HG02981 (cell line): ENCODE measurements at regions not wholly inside any gene's neighbourhood (a gene's known extent, or its start where the extent isn't known, plus 50 kb on each side); places are given as distances from the start of the nearest gene placed in this dataset.

ENCODE experiments used
- ATAC-seq: cut with Tn5 transposase; IDR thresholded peaks from one replicate; pipeline ENCODE4 v1.9.1; 2021; ENCODE audit warnings: mild to moderate bottlenecking, moderate library complexity; ENCODE audit not compliant: unreplicated experiment

- ATAC-seq, result no peak
Measured at GRCh38 chr6:79864421-79864820, 82.9 kb downstream of the ELOVL4 start.

GRCh38 chr6:79864001-79864400 is 83.4 kb downstream of the ELOVL4 start:
- ATAC-seq, result no peak

DNA sequence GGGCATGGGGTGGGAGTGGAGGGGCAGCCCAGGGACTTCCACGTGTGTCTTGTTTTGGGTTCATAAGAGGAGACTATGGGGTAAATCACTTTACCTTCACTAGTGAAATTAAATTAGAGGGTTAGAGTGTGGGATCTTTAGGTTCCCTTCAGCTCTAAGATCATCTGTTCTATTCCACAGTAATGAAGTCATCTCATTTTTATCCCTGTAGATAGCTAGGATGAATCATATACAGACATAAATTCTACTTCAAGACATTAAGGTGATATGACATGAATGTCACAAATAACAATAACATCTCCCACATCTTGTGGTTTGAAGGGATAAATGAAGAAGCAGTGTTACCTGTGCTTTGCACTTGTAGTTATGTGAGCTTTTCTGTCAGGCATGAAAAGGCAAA is 83.8 kb downstream of the ELOVL4 start:
- ATAC-seq, result no peak

- no peak for ATAC-seq
Measured at GRCh38 chr6:79862711-79863110, 84.6 kb downstream of the ELOVL4 start.

DNA sequence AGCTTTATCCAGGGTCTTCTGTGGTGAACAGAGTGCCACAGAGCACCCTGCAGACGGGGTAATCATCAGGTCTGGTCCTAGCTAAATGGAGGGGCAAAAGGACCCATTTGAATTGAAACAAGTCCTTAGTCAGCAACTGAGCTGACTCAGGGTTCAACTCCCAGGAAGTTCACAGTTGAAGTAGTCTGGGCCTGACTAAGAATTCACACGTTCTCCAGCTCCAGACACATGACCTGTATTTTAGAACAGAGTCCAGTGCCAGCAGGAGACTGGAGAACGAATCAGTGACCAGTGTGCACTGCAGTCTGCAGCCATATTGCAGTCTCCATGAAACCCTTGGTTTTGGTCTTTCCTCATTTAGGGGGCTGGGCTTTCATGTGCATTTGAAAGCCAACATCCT is 85.2 kb downstream of the ELOVL4 start:
- ATAC-seq, result no peak

DNA sequence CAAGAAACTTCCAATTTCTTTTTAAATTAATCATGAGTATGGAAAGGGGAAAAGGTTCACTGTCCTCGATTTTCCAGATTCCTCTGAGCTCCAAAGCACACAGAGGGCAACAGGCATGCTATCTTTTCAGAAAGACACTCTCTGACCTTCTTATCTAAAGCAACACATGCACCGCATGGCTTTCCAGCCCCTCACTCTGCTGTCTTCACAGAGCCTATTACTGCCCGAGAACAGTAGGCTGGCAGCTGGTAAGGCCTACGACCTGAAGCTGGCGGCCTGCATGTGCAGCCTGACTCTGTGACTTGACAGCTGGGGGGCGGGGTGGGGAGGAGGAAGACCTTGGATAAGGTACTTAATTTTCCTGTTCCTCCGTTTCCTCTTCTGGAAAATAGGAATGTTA is 86.3 kb downstream of the ELOVL4 start:
- no peak for ATAC-seq

DNA sequence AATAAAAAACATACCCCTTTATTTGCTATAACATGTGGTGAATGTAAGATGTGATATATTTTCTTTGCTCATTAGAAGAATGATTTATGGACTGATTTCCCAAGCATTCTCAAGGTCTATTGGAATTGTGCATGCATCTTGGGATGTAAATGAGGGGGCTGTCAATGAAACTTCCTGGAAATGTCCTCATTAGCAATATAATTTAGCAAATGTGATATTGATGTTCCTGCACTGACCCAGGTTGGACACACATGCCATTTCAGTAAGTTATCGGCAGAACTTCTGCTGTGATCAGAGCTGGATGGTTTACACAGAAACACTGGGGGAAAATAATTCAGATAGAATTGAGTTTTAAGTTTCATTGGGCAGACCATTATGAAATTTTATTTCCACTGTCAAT is 99.9 kb downstream of the ELOVL4 start:
- no peak for ATAC-seq

GRCh38 chr6:79842376-79843040 is 104.8 kb downstream of the ELOVL4 start:
- peak; percentile 66 for ATAC-seq

GRCh38 chr6:79841577-79842375 is 105.6 kb downstream of the ELOVL4 start:
- ATAC-seq, result peak; percentile 60

DNA sequence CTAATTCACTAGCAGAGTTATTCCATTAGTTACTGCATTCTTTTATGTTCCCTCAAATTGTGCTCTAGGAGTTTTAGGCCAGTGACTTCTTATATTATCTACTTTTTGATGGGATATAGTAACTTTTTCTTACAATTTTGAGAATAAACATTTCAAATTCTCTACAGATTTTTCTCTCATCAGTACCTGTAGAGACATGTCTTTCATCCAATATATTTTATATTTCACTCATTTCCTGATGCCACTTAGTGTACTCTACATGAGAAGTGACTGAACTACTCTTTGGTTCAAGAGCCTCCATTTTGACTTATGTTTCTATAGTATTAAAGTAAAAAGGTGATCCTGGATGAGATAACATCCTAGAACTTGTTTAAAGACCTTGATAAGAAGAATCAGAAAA is 108.5 kb downstream of the ELOVL4 start:
- no peak for ATAC-seq

- no peak for ATAC-seq
Measured at GRCh38 chr6:79833964-79834284, 113.4 kb downstream of the ELOVL4 start.

GRCh38 chr6:79833264-79833963 is 113.9 kb downstream of the ELOVL4 start:
- no peak for ATAC-seq

DNA sequence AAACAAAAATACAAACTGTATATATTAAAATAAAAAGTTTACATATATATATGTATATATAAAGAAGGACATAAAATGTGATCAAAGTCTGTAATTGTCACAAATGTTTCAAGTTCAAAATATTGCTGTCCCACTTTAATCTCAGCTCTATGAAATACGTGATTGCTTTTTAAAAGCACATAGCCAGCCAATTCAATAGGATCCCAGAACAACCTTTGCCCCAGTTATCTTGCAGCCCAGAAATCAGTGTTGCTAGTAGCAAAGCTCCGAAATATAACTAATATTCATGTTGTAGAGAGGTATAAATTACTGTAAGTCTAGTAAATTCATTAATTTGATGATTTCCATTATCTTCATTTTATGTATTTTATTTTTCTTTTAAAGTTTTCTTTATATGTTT is 114.6 kb downstream of the ELOVL4 start:
- no peak for ATAC-seq

DNA sequence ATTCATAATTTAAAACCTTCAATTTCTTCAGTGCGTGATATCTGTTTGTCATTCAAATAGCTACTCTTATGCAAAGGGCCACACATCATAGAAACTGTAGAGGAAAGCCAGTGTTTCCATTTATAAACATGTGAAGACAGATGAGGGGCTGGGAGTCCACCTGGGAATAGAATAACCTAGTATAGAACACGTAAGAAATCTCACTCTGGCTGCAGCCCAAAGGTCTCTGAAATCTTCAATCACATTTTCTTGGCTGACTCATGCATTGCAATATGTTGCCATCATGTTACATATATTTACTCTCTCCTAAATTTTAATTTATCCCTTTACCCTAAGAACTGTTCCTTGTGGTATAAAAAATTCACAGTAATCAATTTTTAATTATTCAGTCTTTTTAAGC is 123.2 kb downstream of the ELOVL4 start:
- no peak for ATAC-seq

GRCh38 chr6:79821859-79822258 is 125.5 kb downstream of the ELOVL4 start:
- ATAC-seq, result no peak

DNA sequence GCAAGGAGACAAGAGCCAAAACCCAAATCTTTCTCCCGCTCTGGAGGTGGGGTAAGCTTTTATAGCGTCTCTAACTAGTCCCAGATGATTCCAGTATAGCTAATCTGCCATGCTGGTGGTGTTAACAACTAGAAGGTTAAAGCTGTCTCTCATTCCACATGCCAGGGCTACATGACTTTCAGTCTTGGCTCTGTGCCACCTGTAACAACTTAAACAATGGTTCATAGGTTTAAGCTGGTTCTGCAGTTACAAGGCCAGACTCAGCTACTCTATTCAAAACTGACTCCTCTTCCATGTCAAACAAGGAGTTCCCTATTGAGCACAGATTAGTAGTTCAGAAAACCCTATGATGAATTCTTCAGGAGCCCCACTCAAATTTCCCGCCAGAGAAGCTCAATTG is 128.9 kb downstream of the ELOVL4 start:
- no peak for ATAC-seq

- no peak for ATAC-seq
Measured at GRCh38 chr6:79814940-79815339, 132.4 kb downstream of the ELOVL4 start.

GRCh38 chr6:79813854-79814709 is 133.3 kb downstream of the ELOVL4 start:
- peak; percentile 93 for ATAC-seq

DNA sequence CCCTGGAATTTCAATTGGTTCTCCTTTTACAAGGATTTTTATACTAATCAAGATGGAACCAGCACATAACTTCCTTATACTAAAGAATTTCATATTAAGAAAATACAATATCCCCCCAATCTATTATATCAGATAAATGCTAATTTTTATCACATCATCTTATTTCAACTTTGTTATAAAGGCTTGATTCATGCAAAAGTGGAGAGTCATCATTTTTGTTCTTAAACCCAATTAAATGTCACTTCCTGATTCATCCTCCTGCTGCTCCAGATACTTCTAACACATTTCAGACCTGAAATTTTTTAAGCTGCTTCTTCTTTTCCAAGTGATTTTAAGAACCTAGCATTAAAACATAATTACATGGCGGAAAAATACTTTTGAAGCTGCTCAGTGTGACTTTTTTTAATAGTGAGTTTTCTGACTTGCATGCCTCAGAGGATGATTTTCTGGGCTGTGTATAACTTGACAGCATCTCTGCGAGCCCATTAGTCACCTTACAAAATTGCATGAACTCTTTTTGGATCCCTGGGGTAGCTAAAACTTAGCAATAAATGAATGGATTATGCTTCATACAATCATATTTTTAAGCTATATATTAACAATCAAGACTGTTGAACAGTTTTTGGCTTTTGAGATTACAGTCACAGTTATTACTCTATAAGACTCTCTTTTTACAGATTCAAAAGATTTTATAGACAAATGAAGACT is 134.1 kb downstream of the ELOVL4 start:
- ATAC-seq, result no peak

- no peak for ATAC-seq
Measured at GRCh38 chr6:79812195-79812594, 135.2 kb downstream of the ELOVL4 start.

DNA sequence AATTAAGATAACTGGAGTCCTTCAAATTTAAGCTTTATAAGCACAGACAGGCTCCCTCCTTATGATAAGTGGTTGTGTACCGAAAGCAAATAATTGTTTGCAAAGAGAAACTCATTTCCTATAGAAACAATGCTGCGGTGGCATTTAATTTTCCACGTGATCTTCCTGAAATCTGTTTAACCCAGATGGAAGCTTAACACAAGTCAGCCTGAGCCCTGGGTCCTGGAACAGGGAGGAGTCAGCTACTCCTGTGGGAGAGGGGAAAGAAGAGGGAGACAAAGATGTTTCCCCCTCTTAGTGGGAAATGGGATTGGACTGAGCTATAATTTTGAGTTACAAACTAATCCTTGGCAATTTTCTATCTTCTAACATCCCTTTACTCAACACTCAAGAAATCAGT is 136.5 kb downstream of the ELOVL4 start:
- ATAC-seq, result no peak
